ENCODE measurements at regions not wholly inside any gene's neighbourhood (a gene's known extent, or its start where the extent isn't known, plus 50 kb on each side); places are given as distances from the start of the nearest gene placed in this dataset.

- TF ChIP-seq POLR2A (IDR thresholded peaks at IDR 0.05), result no peak
- no peak for TF ChIP-seq CTCF (IDR thresholded peaks at IDR 0.05)
Observed at GRCh38 chr7:85972504-85973141, 671.1 kb upstream of the GRM3 start.

Measured in esophagus squamous epithelium (tissue), 4 donors.